ENCODE measurements at regions not wholly inside any gene's neighbourhood (a gene's known extent, or its start where the extent isn't known, plus 50 kb on each side); places are given as distances from the start of the nearest gene placed in this dataset.

DNA sequence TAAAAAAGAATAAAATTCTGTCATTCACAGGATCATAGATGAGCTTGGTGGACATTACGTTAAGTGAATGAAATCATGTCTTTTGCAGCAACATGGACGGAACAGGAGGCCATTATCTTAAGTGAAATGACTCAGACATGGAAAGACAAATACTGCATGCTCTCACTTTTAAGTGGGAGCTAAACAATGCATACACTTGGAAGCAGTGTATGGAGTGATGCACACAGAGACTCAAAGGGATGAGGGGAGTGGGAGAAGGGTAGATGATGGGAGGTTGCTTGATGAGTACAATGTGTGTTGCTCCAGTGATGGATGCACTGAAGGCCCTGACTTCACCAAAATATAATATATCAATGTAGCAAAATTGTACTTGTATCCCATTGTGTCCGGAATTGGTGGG is 293.4 kb downstream of the CD109 start:
- no peaks in the 10 kb centered on the region for H3F3A ChIP-seq (ENCODE audit: insufficient read depth, low read length, poor library complexity, severe bottlenecking)
- H3K27ac ChIP-seq (ENCODE audit: low read length) = no peak overlapping the region
- H2AFZ ChIP-seq (ENCODE audit: low read depth, low read length) = no peak overlapping the region
- H3K9ac ChIP-seq (ENCODE audit: low read length) = no peak overlapping the region
- no peaks in the 10 kb centered on the region for H3K9me3 ChIP-seq (ENCODE audit: low read length)
- H3K4me3 ChIP-seq (ENCODE audit: low read length) = no peak overlapping the region
- H3K27me3 ChIP-seq (ENCODE audit: insufficient read depth, low read depth, low read length) = no peaks in the 10 kb centered on the region
- H3K36me3 ChIP-seq (ENCODE audit: insufficient read depth, low read length) = no peaks in the 10 kb centered on the region
- H3K4me2 ChIP-seq (ENCODE audit: low read length) = no peak overlapping the region
- no peaks in the 10 kb centered on the region for H3K9me2 ChIP-seq (ENCODE audit: insufficient read depth, low read length)
- no peaks in the 10 kb centered on the region for H3K79me2 ChIP-seq (replicated peaks; ENCODE audit: insufficient read depth, low read length)
- no peaks in the 10 kb centered on the region for H4K20me1 ChIP-seq (ENCODE audit: insufficient read depth)
- TF ChIP-seq EZH2 (IDR thresholded peaks at IDR 0.05; ENCODE audit: borderline replicate concordance, insufficient read depth, low read length, poor library complexity, severe bottlenecking) = no peak
- TF ChIP-seq, protein P1, sequence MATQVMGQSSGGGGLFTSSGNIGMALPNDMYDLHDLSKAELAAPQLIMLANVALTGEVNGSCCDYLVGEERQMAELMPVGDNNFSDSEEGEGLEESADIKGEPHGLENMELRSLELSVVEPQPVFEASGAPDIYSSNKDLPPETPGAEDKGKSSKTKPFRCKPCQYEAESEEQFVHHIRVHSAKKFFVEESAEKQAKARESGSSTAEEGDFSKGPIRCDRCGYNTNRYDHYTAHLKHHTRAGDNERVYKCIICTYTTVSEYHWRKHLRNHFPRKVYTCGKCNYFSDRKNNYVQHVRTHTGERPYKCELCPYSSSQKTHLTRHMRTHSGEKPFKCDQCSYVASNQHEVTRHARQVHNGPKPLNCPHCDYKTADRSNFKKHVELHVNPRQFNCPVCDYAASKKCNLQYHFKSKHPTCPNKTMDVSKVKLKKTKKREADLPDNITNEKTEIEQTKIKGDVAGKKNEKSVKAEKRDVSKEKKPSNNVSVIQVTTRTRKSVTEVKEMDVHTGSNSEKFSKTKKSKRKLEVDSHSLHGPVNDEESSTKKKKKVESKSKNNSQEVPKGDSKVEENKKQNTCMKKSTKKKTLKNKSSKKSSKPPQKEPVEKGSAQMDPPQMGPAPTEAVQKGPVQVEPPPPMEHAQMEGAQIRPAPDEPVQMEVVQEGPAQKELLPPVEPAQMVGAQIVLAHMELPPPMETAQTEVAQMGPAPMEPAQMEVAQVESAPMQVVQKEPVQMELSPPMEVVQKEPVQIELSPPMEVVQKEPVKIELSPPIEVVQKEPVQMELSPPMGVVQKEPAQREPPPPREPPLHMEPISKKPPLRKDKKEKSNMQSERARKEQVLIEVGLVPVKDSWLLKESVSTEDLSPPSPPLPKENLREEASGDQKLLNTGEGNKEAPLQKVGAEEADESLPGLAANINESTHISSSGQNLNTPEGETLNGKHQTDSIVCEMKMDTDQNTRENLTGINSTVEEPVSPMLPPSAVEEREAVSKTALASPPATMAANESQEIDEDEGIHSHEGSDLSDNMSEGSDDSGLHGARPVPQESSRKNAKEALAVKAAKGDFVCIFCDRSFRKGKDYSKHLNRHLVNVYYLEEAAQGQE (IDR thresholded peaks at IDR 0.05; ENCODE audit: borderline replicate concordance) = no peak
- TF ChIP-seq RAD21 (conservative IDR thresholded peaks at IDR 0.05) = no peak
- no peak for TF ChIP-seq SMC3 (conservative IDR thresholded peaks at IDR 0.05; ENCODE audit: poor library complexity)
- TF ChIP-seq MXI1 (conservative IDR thresholded peaks at IDR 0.05; ENCODE audit: poor library complexity, severe bottlenecking) = no peak
- TF ChIP-seq, protein P2, sequence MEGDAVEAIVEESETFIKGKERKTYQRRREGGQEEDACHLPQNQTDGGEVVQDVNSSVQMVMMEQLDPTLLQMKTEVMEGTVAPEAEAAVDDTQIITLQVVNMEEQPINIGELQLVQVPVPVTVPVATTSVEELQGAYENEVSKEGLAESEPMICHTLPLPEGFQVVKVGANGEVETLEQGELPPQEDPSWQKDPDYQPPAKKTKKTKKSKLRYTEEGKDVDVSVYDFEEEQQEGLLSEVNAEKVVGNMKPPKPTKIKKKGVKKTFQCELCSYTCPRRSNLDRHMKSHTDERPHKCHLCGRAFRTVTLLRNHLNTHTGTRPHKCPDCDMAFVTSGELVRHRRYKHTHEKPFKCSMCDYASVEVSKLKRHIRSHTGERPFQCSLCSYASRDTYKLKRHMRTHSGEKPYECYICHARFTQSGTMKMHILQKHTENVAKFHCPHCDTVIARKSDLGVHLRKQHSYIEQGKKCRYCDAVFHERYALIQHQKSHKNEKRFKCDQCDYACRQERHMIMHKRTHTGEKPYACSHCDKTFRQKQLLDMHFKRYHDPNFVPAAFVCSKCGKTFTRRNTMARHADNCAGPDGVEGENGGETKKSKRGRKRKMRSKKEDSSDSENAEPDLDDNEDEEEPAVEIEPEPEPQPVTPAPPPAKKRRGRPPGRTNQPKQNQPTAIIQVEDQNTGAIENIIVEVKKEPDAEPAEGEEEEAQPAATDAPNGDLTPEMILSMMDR (IDR thresholded peaks at IDR 0.05; ENCODE audit: poor library complexity, severe bottlenecking) = no peak
- no peak for TF ChIP-seq POLR2AphosphoS5 (IDR thresholded peaks at IDR 0.05)
- TF ChIP-seq EP300 (conservative IDR thresholded peaks at IDR 0.05; ENCODE audit: poor library complexity, severe bottlenecking) = no peak
- no peak for TF ChIP-seq TAF1 (IDR thresholded peaks at IDR 0.05; ENCODE audit: low read depth)

DNA sequence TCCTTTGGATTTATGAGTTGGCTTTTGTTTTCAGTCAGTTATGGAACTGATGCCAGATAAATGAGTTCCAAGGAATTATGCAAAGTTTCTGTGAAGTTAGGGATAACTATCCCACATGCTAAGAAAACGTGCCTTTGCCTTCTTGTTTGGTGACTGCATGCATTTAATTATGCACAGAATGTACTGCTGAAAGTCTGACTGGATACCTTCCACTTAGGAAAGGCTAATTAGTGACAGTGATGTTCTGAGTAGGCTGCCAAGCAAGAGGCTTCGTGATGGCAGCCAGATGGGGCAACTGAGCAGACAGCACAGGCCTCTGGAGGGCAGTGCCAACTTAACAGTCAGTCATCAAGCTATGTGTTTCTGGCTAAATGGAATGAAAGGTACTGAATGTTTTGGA is 289.9 kb downstream of the CD109 start:
- TF ChIP-seq MXI1 (conservative IDR thresholded peaks at IDR 0.05; ENCODE audit: poor library complexity, severe bottlenecking) (no peak), SMC3 (conservative IDR thresholded peaks at IDR 0.05; ENCODE audit: poor library complexity) (no peak), EZH2 (IDR thresholded peaks at IDR 0.05; ENCODE audit: borderline replicate concordance, insufficient read depth, low read length, poor library complexity, severe bottlenecking) (no peak), EP300 (conservative IDR thresholded peaks at IDR 0.05; ENCODE audit: poor library complexity, severe bottlenecking) (no peak), RAD21 (conservative IDR thresholded peaks at IDR 0.05) (no peak), TAF1 (IDR thresholded peaks at IDR 0.05; ENCODE audit: low read depth) (no peak), POLR2AphosphoS5 (IDR thresholded peaks at IDR 0.05) (no peak)
- TF ChIP-seq, protein P2 (IDR thresholded peaks at IDR 0.05; ENCODE audit: poor library complexity, severe bottlenecking) = no peak
- TF ChIP-seq, protein P1 (IDR thresholded peaks at IDR 0.05; ENCODE audit: borderline replicate concordance) = no peak
- Histone ChIP-seq H3K4me3 (ENCODE audit: low read length) (no peak overlapping the region), H3K4me2 (ENCODE audit: low read length) (no peak overlapping the region), H3K27ac (ENCODE audit: low read length) (no peak overlapping the region), H3K36me3 (ENCODE audit: insufficient read depth, low read length) (no peaks in the 10 kb centered on the region), H3F3A (ENCODE audit: insufficient read depth, low read length, poor library complexity, severe bottlenecking) (no peaks in the 10 kb centered on the region), H4K20me1 (ENCODE audit: insufficient read depth) (no peaks in the 10 kb centered on the region), H3K27me3 (ENCODE audit: insufficient read depth, low read depth, low read length) (no peaks in the 10 kb centered on the region), H2AFZ (ENCODE audit: low read depth, low read length) (no peak overlapping the region), H3K9me3 (ENCODE audit: low read length) (no peaks in the 10 kb centered on the region), H3K9me2 (ENCODE audit: insufficient read depth, low read length) (no peaks in the 10 kb centered on the region), H3K9ac (ENCODE audit: low read length) (no peak overlapping the region), H3K79me2 (replicated peaks; ENCODE audit: insufficient read depth, low read length) (no peaks in the 10 kb centered on the region)

Measured in neural cell (in vitro differentiated cells).